ENCODE measurements at regions not wholly inside any gene's neighbourhood (a gene's known extent, or its start where the extent isn't known, plus 50 kb on each side); places are given as distances from the start of the nearest gene placed in this dataset.

- Mint-ChIP-seq H3K9me3 (ENCODE audit: unreplicated experiment) (no peaks in the 10 kb centered on the region), H3K4me1 (ENCODE audit: low read depth, unreplicated experiment) (no peaks in the 10 kb centered on the region), H3K4me3 (ENCODE audit: unreplicated experiment) (no peak overlapping the region), H3K27me3 (ENCODE audit: unreplicated experiment) (peaks cover 1% of the 10 kb centered on the region), H3K27ac (ENCODE audit: unreplicated experiment) (no peak overlapping the region), H3K36me3 (ENCODE audit: unreplicated experiment) (no peaks in the 10 kb centered on the region)
- TF ChIP-seq, protein P1, sequence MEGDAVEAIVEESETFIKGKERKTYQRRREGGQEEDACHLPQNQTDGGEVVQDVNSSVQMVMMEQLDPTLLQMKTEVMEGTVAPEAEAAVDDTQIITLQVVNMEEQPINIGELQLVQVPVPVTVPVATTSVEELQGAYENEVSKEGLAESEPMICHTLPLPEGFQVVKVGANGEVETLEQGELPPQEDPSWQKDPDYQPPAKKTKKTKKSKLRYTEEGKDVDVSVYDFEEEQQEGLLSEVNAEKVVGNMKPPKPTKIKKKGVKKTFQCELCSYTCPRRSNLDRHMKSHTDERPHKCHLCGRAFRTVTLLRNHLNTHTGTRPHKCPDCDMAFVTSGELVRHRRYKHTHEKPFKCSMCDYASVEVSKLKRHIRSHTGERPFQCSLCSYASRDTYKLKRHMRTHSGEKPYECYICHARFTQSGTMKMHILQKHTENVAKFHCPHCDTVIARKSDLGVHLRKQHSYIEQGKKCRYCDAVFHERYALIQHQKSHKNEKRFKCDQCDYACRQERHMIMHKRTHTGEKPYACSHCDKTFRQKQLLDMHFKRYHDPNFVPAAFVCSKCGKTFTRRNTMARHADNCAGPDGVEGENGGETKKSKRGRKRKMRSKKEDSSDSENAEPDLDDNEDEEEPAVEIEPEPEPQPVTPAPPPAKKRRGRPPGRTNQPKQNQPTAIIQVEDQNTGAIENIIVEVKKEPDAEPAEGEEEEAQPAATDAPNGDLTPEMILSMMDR (IDR thresholded peaks at IDR 0.05; ENCODE audit: partially characterized antibody, unreplicated experiment), result no peak
- no peak for DNase-seq
Observed at GRCh38 chr4:58219179-58219578, 1109.0 kb upstream of the IGFBP7 start.

- H3K9me3 Mint-ChIP-seq (ENCODE audit: unreplicated experiment), result no peaks in the 10 kb centered on the region
- no peaks in the 10 kb centered on the region for H3K4me1 Mint-ChIP-seq (ENCODE audit: low read depth, unreplicated experiment)
- H3K4me3 Mint-ChIP-seq (ENCODE audit: unreplicated experiment), result no peak overlapping the region
- H3K36me3 Mint-ChIP-seq (ENCODE audit: unreplicated experiment), result no peaks in the 10 kb centered on the region
- TF ChIP-seq, protein P1 (IDR thresholded peaks at IDR 0.05; ENCODE audit: partially characterized antibody, unreplicated experiment), result no peak
- H3K27me3 Mint-ChIP-seq (ENCODE audit: unreplicated experiment), result peaks cover 1% of the 10 kb centered on the region
- H3K27ac Mint-ChIP-seq (ENCODE audit: unreplicated experiment), result no peak overlapping the region
- DNase-seq, result no peak
Observed at GRCh38 chr4:58216461-58216860, 1106.3 kb upstream of the IGFBP7 start.

DNA sequence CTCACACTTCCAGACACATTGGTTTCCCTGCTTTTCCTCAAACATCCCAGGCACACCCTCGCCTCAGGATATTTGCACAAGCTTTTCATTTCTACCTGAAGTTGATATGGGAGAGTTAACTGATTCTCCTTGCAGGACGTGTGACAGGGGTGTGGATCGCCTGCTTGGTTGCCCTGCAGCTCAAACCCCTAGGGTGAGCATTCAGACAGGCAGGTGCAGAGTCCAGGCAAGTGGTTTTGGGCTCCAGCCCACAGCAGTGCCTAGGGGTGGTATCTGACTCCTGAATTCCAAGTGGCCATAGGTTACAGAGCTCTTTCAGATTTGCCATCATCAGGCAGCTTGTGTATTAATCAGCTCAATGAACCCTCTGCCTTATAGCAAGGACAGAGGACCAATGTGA lies 1104.2 kb upstream of the IGFBP7 start:
- no peak for DNase-seq
- Mint-ChIP-seq H3K36me3 (ENCODE audit: unreplicated experiment) (no peaks in the 10 kb centered on the region), H3K9me3 (ENCODE audit: unreplicated experiment) (no peaks in the 10 kb centered on the region), H3K4me3 (ENCODE audit: unreplicated experiment) (no peak overlapping the region), H3K27ac (ENCODE audit: unreplicated experiment) (no peak overlapping the region), H3K4me1 (ENCODE audit: low read depth, unreplicated experiment) (no peaks in the 10 kb centered on the region), H3K27me3 (ENCODE audit: unreplicated experiment) (peaks cover 1% of the 10 kb centered on the region)
- TF ChIP-seq, protein P1 (IDR thresholded peaks at IDR 0.05; ENCODE audit: partially characterized antibody, unreplicated experiment), result no peak

GRCh38 chr4:58209551-58209950 lies 1099.4 kb upstream of the IGFBP7 start:
- Mint-ChIP-seq H3K4me1 (ENCODE audit: low read depth, unreplicated experiment) (no peaks in the 10 kb centered on the region), H3K27ac (ENCODE audit: unreplicated experiment) (no peak overlapping the region), H3K27me3 (ENCODE audit: unreplicated experiment) (no peaks in the 10 kb centered on the region), H3K4me3 (ENCODE audit: unreplicated experiment) (no peak overlapping the region), H3K36me3 (ENCODE audit: unreplicated experiment) (no peaks in the 10 kb centered on the region), H3K9me3 (ENCODE audit: unreplicated experiment) (no peaks in the 10 kb centered on the region)
- no peak for DNase-seq
- TF ChIP-seq, protein P1 (IDR thresholded peaks at IDR 0.05; ENCODE audit: partially characterized antibody, unreplicated experiment), result no peak

GRCh38 chr4:58209001-58209400 lies 1098.8 kb upstream of the IGFBP7 start:
- Mint-ChIP-seq H3K36me3 (ENCODE audit: unreplicated experiment) (no peaks in the 10 kb centered on the region), H3K27ac (ENCODE audit: unreplicated experiment) (no peak overlapping the region), H3K4me1 (ENCODE audit: low read depth, unreplicated experiment) (no peaks in the 10 kb centered on the region), H3K9me3 (ENCODE audit: unreplicated experiment) (no peaks in the 10 kb centered on the region), H3K27me3 (ENCODE audit: unreplicated experiment) (no peaks in the 10 kb centered on the region), H3K4me3 (ENCODE audit: unreplicated experiment) (no peak overlapping the region)
- DNase-seq, result no peak
- TF ChIP-seq, protein P1 (IDR thresholded peaks at IDR 0.05; ENCODE audit: partially characterized antibody, unreplicated experiment), result no peak
